ENCODE measurements at regions not wholly inside any gene's neighbourhood (a gene's known extent, or its start where the extent isn't known, plus 50 kb on each side); places are given as distances from the start of the nearest gene placed in this dataset.
A peak's percentile ranks its signal among the peaks of the same experiment; 100 is the strongest.
"Not testable (repeated sequence)": the region's sequence is repeated elsewhere in the genome, so short reads cannot be mapped to it uniquely, and the experiment has no call there.

DNA sequence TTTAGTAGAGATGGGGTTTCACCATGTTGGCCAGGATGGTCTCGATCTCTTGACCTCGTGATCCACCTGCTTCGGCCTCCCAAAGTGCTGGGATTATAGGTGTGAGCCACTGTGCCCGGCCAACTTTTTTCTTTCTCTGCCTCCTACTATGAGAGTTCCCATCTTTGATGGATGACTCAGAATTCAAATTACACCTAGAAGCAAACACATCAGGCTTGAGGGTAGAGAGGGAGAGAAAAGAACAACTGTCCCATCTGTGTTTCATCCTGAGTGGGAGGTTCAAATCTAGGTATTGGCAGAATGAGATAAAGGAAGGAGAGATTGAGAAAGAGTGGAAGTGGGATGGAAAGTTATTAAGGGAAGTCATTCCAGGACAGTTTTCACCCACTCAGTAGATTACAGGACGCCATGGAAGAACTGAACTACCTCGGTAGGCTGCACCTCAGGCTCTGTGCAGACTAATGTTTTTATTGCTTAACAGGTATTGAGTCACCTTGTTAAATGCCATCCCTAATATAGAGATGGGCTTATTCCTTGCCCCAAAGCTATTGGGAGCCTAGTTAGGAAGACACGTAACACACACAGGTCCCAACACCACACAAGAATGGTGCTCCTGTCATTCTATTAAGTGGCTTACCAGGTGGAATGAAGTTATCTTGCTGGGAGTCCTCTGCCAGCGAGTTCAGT is 275.7 kb downstream of the SOX4 start:
- no peak for DNase-seq (ENCODE audit: low read depth)
- no peak overlapping the region for H3K4me3 ChIP-seq (ENCODE audit: low read depth, low read length)
- TF ChIP-seq CTCF (conservative IDR thresholded peaks at IDR 0.05; ENCODE audit: low read depth, low read length): no peak

DNA sequence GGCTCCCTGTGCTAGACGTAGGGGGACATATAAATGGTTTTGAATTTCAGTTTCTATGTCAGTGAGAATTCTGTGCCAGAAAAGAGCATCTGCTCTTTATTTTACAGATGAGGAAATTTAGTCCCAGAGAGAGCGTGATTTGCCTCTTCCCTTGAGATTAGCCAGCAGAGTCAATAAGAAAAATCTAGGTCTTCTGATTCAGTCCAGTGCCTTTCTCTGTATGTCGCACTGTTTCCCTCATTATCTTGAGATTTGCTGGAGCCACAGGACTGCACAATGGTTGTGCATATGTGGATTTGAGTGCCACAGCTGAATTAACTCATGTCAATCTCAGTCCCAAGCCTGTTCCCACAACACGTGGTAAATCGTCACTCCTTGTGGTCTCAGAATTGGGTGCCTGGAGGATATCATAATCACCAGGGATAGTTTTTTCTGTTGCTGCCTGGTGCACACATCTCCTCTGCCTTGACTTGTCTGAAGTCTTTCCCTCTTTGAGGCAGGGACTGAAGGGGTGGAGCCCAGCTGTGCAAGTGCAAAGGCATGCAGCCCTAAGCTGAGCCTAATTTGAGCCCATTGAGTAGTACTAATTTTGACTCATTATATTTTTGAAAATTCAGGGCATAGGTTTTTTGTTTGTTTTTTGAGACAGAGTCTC is 276.7 kb downstream of the SOX4 start:
- no peak for TF ChIP-seq CTCF (conservative IDR thresholded peaks at IDR 0.05; ENCODE audit: low read depth, low read length)
- no peak overlapping the region for H3K4me3 ChIP-seq (ENCODE audit: low read depth, low read length)
- DNase-seq (ENCODE audit: low read depth): no peak

GRCh38 chr6:21871831-21872230 is 278.3 kb downstream of the SOX4 start:
- no peak for DNase-seq (ENCODE audit: low read depth)
- TF ChIP-seq CTCF (conservative IDR thresholded peaks at IDR 0.05; ENCODE audit: low read depth, low read length): no peak
- H3K4me3 ChIP-seq (ENCODE audit: low read depth, low read length): no peak overlapping the region

- no peak for DNase-seq (ENCODE audit: low read depth)
- H3K4me3 ChIP-seq (ENCODE audit: low read depth, low read length): no peak overlapping the region
- no peak for TF ChIP-seq CTCF (conservative IDR thresholded peaks at IDR 0.05; ENCODE audit: low read depth, low read length)
Measured at GRCh38 chr6:21872749-21873148, 279.2 kb downstream of the SOX4 start.

DNA sequence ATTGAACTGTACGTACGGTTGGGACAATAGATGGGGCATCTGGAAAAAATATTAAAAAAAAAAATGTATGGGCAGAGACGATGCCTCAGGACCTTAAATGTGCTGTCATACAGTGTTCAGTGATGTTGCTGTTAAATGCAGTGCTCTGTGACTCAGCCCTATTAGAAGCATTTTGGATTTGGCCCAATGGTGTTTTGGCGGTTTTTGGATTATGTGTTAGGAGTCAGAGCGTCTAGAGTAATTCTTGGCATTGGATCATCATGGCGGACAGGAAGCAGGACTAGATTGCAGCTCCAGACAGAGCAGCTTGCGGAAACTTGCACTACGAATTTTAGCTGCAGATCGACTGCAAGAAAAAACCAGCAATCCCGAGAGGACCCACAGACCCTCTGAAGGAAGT is 280.0 kb downstream of the SOX4 start:
- H3K4me3 ChIP-seq (ENCODE audit: low read depth, low read length): no peak overlapping the region
- DNase-seq (ENCODE audit: low read depth): peak; percentile 38
- no peak for TF ChIP-seq CTCF (conservative IDR thresholded peaks at IDR 0.05; ENCODE audit: low read depth, low read length)

DNA sequence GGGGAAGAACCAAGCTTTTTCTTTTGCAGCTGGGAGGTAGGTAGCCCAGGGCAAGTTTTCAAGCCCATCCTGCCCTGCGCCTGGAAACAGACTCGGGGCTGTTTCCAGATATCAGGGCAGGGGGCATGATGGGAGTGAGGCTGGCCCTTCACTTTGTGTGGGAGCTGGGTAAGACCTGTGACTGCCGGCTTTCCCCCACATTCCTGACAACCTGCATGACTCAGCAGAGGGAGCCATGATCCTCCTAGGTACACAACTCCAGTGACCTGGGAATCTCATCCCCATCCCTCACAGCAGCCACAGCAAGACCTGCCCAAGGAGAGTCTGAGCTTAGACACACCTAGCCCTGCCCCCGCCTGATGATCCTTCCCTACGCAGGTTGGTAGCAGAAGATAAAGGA is 280.8 kb downstream of the SOX4 start:
- DNase-seq (ENCODE audit: low read depth): no peak
- no peak for TF ChIP-seq CTCF (conservative IDR thresholded peaks at IDR 0.05; ENCODE audit: low read depth, low read length)
- H3K4me3 ChIP-seq (ENCODE audit: low read depth, low read length): no peak overlapping the region

DNA sequence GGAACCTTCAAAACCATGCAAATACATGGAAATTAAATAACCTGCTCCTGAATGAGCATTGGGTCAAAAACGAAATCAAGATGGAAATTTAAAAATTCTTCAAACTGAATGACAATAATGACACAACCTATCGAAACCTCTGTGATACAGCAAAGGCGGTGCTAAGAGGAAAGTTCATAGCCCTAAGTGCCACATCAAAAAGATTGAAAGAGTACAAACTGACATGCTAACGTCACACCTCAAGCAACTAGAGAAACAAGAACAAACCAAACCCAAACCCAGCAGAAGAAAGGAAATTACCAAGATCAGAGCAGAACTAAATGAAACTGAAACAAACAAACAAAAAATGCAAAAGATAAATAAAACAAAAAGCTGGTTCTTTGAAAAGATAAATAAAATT is 283.5 kb downstream of the SOX4 start:
- DNase-seq (ENCODE audit: low read depth); H3K4me3 ChIP-seq (ENCODE audit: low read depth, low read length): not testable (repeated sequence)

DNA sequence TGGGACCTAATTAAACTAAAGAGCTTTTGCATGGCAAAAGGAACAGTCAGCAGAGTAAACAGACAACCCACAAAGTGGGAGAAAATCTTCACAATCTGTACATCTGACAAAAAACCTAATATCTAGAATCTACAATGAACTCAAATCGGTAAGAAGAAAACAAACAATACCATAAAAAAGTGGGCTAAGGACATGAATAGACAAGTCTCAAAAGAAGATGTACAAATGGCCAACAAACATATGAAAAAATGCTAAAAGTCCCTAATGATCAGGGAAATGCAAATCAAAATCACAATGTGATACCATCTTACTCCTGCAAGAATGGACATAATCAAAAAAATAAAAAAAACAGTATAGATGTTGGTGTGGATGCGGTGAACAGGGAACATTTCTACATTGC is 286.7 kb downstream of the SOX4 start:
- DNase-seq (ENCODE audit: low read depth); H3K4me3 ChIP-seq (ENCODE audit: low read depth, low read length): not testable (repeated sequence)

All from choroid plexus epithelial cell (primary cell).